ENCODE measurements at regions not wholly inside any gene's neighbourhood (a gene's known extent, or its start where the extent isn't known, plus 50 kb on each side); places are given as distances from the start of the nearest gene placed in this dataset.

DNA sequence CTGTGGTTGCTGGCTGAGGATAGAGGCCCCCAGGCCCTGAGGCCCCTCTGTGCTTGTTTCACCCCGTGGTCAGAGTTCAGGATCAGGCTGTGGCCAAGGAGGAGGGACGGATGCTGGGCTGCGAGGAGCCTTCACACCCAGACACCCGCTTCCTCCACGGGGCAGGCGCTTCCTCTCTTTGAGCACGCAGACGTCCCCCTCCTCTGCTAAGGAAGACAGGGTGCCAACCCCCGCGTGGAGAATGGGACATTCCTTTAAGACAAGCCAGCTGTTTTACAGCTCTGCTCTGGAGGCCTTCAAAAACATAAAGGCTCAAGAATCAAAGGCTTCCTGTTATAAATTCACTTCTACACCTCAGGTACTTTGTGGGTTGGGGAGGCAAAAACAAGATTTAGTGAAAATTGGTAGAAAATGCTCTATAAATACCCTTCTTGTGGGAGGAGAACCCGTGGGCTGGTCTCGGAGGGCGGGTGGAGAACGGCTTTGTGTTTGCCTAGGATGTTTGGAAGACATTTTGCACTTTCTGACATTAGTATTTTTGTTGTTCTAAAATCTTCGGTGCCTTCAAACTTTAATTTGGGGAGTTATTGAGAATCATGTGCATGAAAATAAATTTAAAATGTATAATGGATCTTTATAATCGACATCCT, 60.8 kb upstream of the FOXF1 start:
- no peak for DNase-seq (ENCODE audit: low read depth in 1 of 2, low spot score in 1 of 2)

DNA sequence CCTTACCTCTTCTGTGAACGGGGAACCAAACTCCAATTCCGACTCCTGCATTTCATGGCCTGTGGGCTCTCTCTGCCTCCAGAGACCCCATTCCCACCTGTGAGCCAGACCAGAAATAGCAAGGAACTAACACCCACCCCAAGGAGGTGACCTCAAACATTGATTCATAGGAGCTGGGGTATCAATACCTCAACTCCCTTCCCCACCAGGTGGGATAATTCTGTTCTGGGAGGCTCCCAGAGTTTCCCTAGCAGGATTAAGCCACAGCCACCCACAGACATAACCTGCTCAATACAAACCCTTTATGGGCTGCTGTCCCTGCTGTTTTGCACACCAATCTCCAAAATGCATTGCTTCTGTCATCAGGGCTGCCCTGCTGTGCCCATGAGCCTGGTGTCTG, 59.6 kb upstream of the FOXF1 start:
- no peak for DNase-seq (ENCODE audit: low read depth in 1 of 2, low spot score in 1 of 2)

DNA sequence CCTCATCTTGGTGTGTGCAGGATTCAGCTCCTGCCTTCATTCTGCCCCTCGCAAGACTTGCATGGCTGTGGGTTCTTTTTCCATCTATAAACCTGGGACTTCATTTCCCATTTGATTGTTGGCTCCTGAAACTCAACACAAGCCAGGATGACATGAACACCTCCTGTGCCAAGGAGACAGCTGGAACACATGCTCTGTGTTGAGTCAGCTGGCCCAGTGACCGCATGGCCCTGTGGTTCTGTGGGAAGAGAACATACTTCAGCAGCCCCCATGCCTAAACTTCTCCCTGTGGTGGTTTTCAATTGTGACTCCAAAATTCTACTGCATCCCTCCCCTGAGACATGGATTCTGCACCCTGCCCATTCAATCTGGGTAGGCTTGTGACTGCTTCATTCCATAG, 57.9 kb upstream of the FOXF1 start:
- no peak for DNase-seq (ENCODE audit: low read depth in 1 of 2, low spot score in 1 of 2)

DNA sequence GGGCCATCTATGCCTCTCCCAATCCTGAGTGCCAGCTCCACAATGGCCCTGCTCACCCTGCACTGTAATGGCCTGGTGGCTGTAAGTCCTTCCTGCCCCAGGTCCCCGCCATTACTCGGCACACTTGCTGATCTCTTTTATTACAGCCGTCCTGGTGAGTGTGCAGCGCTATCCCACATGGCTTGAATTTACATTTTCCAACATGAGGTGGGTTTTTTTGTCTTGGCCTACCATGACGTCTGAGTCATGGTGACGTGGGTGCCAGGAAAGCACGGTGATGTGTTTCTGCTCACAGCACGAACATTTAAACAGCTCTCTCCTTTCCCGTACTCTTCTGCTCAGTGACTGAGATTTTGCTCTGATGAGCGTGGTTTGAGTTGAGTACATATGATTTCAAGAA, 55.2 kb upstream of the FOXF1 start:
- DNase-seq (ENCODE audit: low read depth in 1 of 2, low spot score in 1 of 2): no peak

DNA sequence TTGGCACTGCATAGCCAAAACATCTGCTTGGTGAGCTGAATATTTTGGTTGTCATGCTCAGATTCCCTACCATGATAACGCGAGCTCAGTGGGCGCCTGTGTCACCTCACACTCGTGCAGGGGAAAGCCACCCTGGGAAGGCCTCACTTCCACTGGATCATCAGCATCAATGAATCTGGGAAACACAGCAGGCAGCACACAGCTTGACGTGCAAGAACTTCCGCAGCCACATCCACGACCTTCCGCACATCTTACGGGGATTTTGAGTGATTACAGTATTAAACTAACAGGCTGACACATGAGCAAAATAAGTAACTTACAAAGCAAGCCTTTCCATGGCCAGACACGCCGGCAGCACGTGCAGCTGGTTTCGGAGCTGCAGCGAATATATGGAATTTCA, 54.7 kb upstream of the FOXF1 start:
- DNase-seq (ENCODE audit: low read depth in 1 of 2, low spot score in 1 of 2): no peak

DNA sequence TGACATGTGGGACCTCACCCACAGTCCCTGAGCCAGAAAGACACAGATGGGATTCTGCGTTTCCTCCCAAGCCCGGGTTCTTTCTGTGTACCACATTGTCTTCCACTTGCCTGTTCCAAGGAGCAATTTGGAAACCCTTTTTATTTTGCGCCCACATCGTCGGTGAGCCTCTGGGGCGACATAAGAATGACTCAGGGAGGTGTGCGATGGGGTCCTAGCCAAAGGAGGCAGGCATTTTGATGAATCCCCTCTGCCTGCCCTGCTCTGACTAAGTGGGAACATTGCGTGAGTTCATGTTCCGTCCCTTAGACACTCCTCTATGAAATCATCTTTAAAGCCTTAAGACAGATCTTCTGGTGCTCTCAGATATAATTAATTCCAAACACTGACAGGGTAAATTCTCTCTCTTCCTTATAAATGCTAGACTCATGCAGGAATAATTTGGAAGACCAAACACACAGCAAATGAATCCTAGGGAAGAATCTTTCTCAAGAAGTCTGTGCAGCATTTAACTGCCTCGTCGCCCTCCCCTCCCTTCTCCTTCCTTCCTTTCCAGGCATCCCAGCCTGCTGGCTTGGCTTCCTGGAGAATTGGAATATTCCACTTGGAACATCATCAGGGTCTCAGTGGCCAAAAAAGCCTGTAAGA, 52.7 kb upstream of the FOXF1 start:
- no peak for DNase-seq (ENCODE audit: low read depth in 1 of 2, low spot score in 1 of 2)

DNA sequence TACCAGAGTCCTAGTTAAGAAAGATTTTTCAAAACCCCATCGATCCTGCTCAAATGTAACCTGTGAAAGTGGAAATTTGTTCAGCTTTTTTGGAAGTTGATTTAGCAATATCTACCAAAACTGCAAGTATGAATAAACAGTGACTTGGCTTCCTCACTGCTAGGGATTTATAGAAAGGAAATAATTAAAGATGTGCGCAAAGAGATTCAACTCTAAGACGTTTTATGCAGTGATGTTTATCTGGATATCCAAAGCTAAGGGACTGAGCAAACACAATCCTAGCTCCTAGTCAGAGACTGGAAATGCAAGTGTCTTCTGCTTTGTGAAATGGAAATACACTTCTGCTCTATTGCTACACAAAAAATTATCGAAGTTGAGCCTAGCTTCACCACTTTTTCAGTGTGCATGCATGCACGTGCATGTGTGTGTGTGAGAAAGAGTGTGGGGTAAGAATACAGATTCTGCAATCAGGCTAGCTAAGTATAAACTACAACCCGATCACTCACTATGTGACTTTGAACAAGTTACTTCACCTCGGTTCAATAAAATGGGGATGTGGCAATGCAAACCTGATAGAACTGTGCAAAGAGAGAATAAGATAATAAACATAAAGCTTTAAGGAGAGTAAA, 52.1 kb upstream of the FOXF1 start:
- no peak for DNase-seq (ENCODE audit: low read depth in 1 of 2, low spot score in 1 of 2)

DNA sequence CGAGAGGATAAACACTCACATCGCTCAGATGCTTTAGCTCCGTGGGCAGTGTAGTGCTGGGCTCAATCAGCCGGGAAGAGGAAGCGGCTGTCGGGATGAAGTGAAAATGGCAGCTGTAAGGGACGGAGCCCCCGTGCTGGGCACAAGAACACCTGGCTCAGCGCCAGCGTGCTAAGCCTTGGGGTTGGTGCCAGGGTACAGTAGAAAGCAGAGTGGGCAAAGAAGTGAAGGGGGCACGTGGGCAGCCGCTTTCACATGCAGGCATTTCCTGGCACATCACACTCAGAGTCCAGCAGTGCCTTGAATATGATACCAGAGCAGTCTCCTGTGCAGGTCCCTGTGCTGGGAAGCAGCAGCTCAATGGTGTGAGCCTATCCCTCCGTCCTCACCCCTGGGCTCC, 51.1 kb upstream of the FOXF1 start:
- no peak for DNase-seq (ENCODE audit: low read depth in 1 of 2, low spot score in 1 of 2)
